ENCODE measurements at regions not wholly inside any gene's neighbourhood (a gene's known extent, or its start where the extent isn't known, plus 50 kb on each side); places are given as distances from the start of the nearest gene placed in this dataset.

DNA sequence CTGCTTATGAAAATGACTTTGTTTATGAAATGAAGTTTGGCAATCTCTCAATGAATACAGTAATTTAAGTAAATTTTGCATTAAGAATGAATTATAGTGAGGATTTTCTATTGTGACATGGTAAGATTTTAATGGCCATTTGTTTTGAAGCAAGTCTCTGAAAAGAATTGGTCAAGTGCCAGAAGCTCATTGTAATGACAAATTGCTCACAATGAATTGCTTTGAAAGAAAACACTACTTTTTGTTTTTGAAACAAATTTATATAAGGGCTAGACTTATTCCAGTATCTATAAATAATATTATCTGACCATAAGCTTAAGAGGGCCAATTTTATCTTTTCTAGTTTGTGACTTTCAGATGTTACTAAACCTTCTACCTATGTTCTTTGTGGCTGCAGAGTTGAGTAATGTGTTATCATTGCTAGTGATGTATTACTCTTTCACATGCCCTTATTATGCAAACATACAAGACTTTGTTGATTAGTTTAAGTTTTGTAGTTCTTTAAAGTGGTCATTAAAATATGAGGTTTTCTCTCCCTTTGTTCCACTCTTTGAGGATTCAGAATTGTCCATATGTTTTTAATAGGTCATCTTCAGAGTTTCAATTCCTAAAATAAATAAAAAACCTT, 93.0 kb upstream of the ZNF608 start:
- TF ChIP-seq CTCF (IDR thresholded peaks at IDR 0.05) (no peak), POLR2AphosphoS5 (IDR thresholded peaks at IDR 0.05; ENCODE audit: low read depth, low read length) (no peak), SIN3A (IDR thresholded peaks at IDR 0.05; ENCODE audit: borderline replicate concordance, insufficient read depth, low read depth, low read length) (no peak)
- TF ChIP-seq, protein P1, sequence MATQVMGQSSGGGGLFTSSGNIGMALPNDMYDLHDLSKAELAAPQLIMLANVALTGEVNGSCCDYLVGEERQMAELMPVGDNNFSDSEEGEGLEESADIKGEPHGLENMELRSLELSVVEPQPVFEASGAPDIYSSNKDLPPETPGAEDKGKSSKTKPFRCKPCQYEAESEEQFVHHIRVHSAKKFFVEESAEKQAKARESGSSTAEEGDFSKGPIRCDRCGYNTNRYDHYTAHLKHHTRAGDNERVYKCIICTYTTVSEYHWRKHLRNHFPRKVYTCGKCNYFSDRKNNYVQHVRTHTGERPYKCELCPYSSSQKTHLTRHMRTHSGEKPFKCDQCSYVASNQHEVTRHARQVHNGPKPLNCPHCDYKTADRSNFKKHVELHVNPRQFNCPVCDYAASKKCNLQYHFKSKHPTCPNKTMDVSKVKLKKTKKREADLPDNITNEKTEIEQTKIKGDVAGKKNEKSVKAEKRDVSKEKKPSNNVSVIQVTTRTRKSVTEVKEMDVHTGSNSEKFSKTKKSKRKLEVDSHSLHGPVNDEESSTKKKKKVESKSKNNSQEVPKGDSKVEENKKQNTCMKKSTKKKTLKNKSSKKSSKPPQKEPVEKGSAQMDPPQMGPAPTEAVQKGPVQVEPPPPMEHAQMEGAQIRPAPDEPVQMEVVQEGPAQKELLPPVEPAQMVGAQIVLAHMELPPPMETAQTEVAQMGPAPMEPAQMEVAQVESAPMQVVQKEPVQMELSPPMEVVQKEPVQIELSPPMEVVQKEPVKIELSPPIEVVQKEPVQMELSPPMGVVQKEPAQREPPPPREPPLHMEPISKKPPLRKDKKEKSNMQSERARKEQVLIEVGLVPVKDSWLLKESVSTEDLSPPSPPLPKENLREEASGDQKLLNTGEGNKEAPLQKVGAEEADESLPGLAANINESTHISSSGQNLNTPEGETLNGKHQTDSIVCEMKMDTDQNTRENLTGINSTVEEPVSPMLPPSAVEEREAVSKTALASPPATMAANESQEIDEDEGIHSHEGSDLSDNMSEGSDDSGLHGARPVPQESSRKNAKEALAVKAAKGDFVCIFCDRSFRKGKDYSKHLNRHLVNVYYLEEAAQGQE (IDR thresholded peaks at IDR 0.05; ENCODE audit: insufficient read depth in 1 of 2, low read depth in 2 of 2, low read length in 1 of 2): no peak
